ENCODE measurements at regions not wholly inside any gene's neighbourhood (a gene's known extent, or its start where the extent isn't known, plus 50 kb on each side); places are given as distances from the start of the nearest gene placed in this dataset.

DNA sequence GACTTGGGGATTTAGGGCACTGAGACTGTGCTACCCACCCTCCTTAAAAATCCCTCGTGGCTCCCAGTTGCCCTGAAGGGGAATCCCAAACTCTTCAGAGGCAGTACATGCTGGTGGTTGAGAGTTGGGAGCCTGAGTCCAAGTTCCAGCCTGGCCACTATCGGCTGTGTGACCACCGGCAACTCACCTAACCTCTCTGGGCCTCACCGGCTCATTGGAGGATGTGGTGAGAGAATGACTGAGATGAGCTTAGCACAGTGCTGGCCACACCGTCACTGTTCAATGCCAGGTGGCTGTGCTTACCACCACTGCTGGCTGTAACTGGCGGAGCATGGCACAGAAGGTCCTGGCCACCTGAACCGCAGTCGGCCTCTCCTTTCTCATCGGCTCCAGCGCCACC lies 200.2 kb downstream of the C9orf50 start:
- no peak overlapping the region for H3K4me3 ChIP-seq (ENCODE audit: insufficient read depth, low read depth, low read length)
- DNase-seq (no peak), ATAC-seq (ENCODE audit: low read depth) (no peak)
- no peak overlapping the region; the same call in 1 of the 2 replicates for H4K91ac ChIP-seq (ENCODE audit: insufficient read depth, low read depth, low read length)
- no peak overlapping the region for H3K9ac ChIP-seq (ENCODE audit: low read depth, low read length)
- H2BK20ac ChIP-seq (ENCODE audit: low read depth, low read length): no peak overlapping the region
- H3K4me2 ChIP-seq (ENCODE audit: low read depth, low read length): no peak overlapping the region
- no peak overlapping the region for H4K8ac ChIP-seq (ENCODE audit: low read depth in 2 of 2, low read length in 2 of 2)
- no peak overlapping the region for H2AFZ ChIP-seq (replicated peaks; ENCODE audit: low read length, poor library complexity)
- no peak overlapping the region for H3K4ac ChIP-seq (ENCODE audit: low read depth, low read length)
- dilution Hi-C loops (cut with HindIII; ENCODE audit: low sequenced_read_pairs, unreplicated experiment) (no loop called here), intact Hi-C loops (cut with micrococcal nuclease) (no loop called here), in situ Hi-C loops (cut with MboI; ENCODE audit: low sequenced_read_pairs) (no loop called here)
- ChIA-PET CTCF (no interaction called here), POLR2A (ENCODE audit: unreplicated experiment) (no interaction called here)
- no peak overlapping the region for H3K27ac ChIP-seq (ENCODE audit: insufficient read depth, low read length)
- no peak overlapping the region for H3K18ac ChIP-seq (ENCODE audit: low read depth, low read length)
- H3K27me3 ChIP-seq (ENCODE audit: control insufficient read depth, insufficient read depth, low read length): no peaks in the 10 kb centered on the region
- H2BK15ac ChIP-seq (ENCODE audit: low read depth, low read length): no peak overlapping the region
- no peaks in the 10 kb centered on the region for H3K79me1 ChIP-seq (ENCODE audit: low read depth in 1 of 2, low read length in 2 of 2)
- 91% methylated on average over 6 of the region's 10 CpGs; no CpG with 5 or more reads in 1 of the 2 experiments for WGBS, 2 experiments (ENCODE audit: extremely low coverage in 2 of 2, insufficient read length in 1 of 2)
- TF ChIP-seq RFX5 (IDR thresholded peaks at IDR 0.05; ENCODE audit: low read depth, low read length): no peak
- TF ChIP-seq, protein P1, sequence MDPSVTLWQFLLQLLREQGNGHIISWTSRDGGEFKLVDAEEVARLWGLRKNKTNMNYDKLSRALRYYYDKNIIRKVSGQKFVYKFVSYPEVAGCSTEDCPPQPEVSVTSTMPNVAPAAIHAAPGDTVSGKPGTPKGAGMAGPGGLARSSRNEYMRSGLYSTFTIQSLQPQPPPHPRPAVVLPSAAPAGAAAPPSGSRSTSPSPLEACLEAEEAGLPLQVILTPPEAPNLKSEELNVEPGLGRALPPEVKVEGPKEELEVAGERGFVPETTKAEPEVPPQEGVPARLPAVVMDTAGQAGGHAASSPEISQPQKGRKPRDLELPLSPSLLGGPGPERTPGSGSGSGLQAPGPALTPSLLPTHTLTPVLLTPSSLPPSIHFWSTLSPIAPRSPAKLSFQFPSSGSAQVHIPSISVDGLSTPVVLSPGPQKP (IDR thresholded peaks at IDR 0.05; ENCODE audit: borderline replicate concordance, low read depth, low read length): no peak
- no peak for TF ChIP-seq RAD21 (IDR thresholded peaks at IDR 0.05; ENCODE audit: low read length)
- no peak for TF ChIP-seq MXI1 (IDR thresholded peaks at IDR 0.05; ENCODE audit: borderline replicate concordance, low read depth, low read length)
- TF ChIP-seq CEBPB (IDR thresholded peaks at IDR 0.05; ENCODE audit: low read depth, low read length): no peak
- no peak for TF ChIP-seq NFE2L2 (IDR thresholded peaks at IDR 0.05; ENCODE audit: low read depth, low read length)
- TF ChIP-seq RCOR1 (IDR thresholded peaks at IDR 0.05; ENCODE audit: insufficient replicate concordance, low read length): no peak
- no peak for TF ChIP-seq MAZ (IDR thresholded peaks at IDR 0.05; ENCODE audit: borderline replicate concordance, low read depth, low read length)
- no peak for TF ChIP-seq CHD1 (IDR thresholded peaks at IDR 0.05; ENCODE audit: low read depth, low read length)
- TF ChIP-seq, protein P2, sequence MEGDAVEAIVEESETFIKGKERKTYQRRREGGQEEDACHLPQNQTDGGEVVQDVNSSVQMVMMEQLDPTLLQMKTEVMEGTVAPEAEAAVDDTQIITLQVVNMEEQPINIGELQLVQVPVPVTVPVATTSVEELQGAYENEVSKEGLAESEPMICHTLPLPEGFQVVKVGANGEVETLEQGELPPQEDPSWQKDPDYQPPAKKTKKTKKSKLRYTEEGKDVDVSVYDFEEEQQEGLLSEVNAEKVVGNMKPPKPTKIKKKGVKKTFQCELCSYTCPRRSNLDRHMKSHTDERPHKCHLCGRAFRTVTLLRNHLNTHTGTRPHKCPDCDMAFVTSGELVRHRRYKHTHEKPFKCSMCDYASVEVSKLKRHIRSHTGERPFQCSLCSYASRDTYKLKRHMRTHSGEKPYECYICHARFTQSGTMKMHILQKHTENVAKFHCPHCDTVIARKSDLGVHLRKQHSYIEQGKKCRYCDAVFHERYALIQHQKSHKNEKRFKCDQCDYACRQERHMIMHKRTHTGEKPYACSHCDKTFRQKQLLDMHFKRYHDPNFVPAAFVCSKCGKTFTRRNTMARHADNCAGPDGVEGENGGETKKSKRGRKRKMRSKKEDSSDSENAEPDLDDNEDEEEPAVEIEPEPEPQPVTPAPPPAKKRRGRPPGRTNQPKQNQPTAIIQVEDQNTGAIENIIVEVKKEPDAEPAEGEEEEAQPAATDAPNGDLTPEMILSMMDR (conservative IDR thresholded peaks at IDR 0.05; ENCODE audit: low read depth, low read length): no peak
- TF ChIP-seq POLR2A (IDR thresholded peaks at IDR 0.05; ENCODE audit: low read depth, low read length): no peak
- TF ChIP-seq MAFK (IDR thresholded peaks at IDR 0.05; ENCODE audit: low read depth, low read length): no peak
- TF ChIP-seq SMC3 (IDR thresholded peaks at IDR 0.05; ENCODE audit: low read depth, low read length): no peak
- TF ChIP-seq, protein P3, sequence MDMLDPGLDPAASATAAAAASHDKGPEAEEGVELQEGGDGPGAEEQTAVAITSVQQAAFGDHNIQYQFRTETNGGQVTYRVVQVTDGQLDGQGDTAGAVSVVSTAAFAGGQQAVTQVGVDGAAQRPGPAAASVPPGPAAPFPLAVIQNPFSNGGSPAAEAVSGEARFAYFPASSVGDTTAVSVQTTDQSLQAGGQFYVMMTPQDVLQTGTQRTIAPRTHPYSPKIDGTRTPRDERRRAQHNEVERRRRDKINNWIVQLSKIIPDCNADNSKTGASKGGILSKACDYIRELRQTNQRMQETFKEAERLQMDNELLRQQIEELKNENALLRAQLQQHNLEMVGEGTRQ (IDR thresholded peaks at IDR 0.05; ENCODE audit: low read depth, low read length): no peak
- no peak for TF ChIP-seq BHLHE40 (IDR thresholded peaks at IDR 0.05; ENCODE audit: low read depth, low read length)
- TF ChIP-seq FOS (IDR thresholded peaks at IDR 0.05; ENCODE audit: low read depth, low read length): no peak
- H2BK120ac ChIP-seq (ENCODE audit: low read depth, low read length): no peak overlapping the region
- H2AK9ac ChIP-seq (replicated peaks; ENCODE audit: low read depth, low read length, poor library complexity): no peak overlapping the region
- no peaks in the 10 kb centered on the region for H3K36me3 ChIP-seq (ENCODE audit: control insufficient read depth, insufficient read depth, low read length)
- H3K14ac ChIP-seq (replicated peaks; ENCODE audit: low read depth, low read length): no peak overlapping the region
- H3K9me1 ChIP-seq (ENCODE audit: insufficient read depth, low read length): peaks cover 9% of the 10 kb centered on the region
- H4K20me1 ChIP-seq (ENCODE audit: insufficient read depth, low read length): no peaks in the 10 kb centered on the region
- peaks cover 4% of the 10 kb centered on the region; the same call in 1 of the 2 replicates for H3K9me3 ChIP-seq (ENCODE audit: control insufficient read depth, insufficient read depth, low read length)
- H2AK5ac ChIP-seq (ENCODE audit: low read depth, low read length): no peak overlapping the region
- no TSS peak for BruUV-seq (replicated peaks)
- no peak overlapping the region for H2BK5ac ChIP-seq (ENCODE audit: low read depth, low read length, poor library complexity, severe bottlenecking)
- no peak overlapping the region for H4K5ac ChIP-seq (ENCODE audit: low read depth, low read length)
- peaks cover 6% of the 10 kb centered on the region for H3K4me1 ChIP-seq (ENCODE audit: control insufficient read depth, insufficient read depth, low read length)
- H3K56ac ChIP-seq (ENCODE audit: extremely low read depth, insufficient read depth, low read length): no peak overlapping the region
- no peak overlapping the region for H3K23ac ChIP-seq (ENCODE audit: low read depth, low read length)
